Astrocyte of the spinal cord (primary cell): ENCODE measurements at regions not wholly inside any gene's neighbourhood (a gene's known extent, or its start where the extent isn't known, plus 50 kb on each side); places are given as distances from the start of the nearest gene placed in this dataset.

Experiments used
- DNase-seq: peaks from one replicate; pipeline ENCODE4 v3.0.0; 2011; ENCODE audit warnings: low read depth, low spot score
- H3K4me3 ChIP-seq: 2 replicates; pipeline ENCODE4 v1.5.1; 2011; ENCODE audit warnings: low read depth, mild to moderate bottlenecking, low read length, moderate library complexity
- CTCF ChIP-seq: IDR thresholded peaks from 2 replicates; pipeline ENCODE4 v1.5.1; 2012; ENCODE audit warnings: low read depth, mild to moderate bottlenecking, low read length, inconsistent platforms
- in situ Hi-C: cut with HindIII; loops from 2 replicates; pipeline ENCODE4 v1.10.0; 2017; ENCODE audit warnings: low sequenced_read_pairs

- in situ Hi-C loops = no loop called here
- no peak for DNase-seq
- H3K4me3 ChIP-seq = peak overlapping the region; percentile 80
- TF ChIP-seq CTCF = no peak
Measured at GRCh38 chr9:21560281-21560745, 78.2 kb upstream of the IFNE start.

- DNase-seq = no peak
- TF ChIP-seq CTCF = no peak
- no peak overlapping the region for H3K4me3 ChIP-seq
- in situ Hi-C loops = no loop called here
Measured at GRCh38 chr9:21561502-21561901, 79.4 kb upstream of the IFNE start.

GRCh38 chr9:21564175-21564574, 82.1 kb upstream of the IFNE start:
- H3K4me3 ChIP-seq = no peak overlapping the region
- TF ChIP-seq CTCF = no peak
- no peak for DNase-seq
- in situ Hi-C loops = no loop called here

GRCh38 chr9:21565155-21565554, 83.0 kb upstream of the IFNE start:
- in situ Hi-C loops = no loop called here
- TF ChIP-seq CTCF = no peak
- H3K4me3 ChIP-seq = no peak overlapping the region
- peak; percentile 64 for DNase-seq

GRCh38 chr9:21567926-21568325, 85.8 kb upstream of the IFNE start:
- no peak for DNase-seq
- TF ChIP-seq CTCF = no peak
- no peak overlapping the region for H3K4me3 ChIP-seq
- in situ Hi-C loops = no loop called here

GRCh38 chr9:21568484-21568883, 86.4 kb upstream of the IFNE start:
- no peak overlapping the region for H3K4me3 ChIP-seq
- no peak for DNase-seq
- no peak for TF ChIP-seq CTCF
- in situ Hi-C loops = no loop called here

GRCh38 chr9:21569721-21570120, 87.6 kb upstream of the IFNE start:
- no peak for TF ChIP-seq CTCF
- in situ Hi-C loops = no loop called here

More at GRCh38 chr9:21569721-21570120, 87.6 kb upstream of the IFNE start:
- DNase-seq = no peak
- no peak overlapping the region for H3K4me3 ChIP-seq
